Lower leg skin (tissue), 4 donors: ENCODE measurements at regions not wholly inside any gene's neighbourhood (a gene's known extent, or its start where the extent isn't known, plus 50 kb on each side); places are given as distances from the start of the nearest gene placed in this dataset.
"Not testable (repeated sequence)": the region's sequence is repeated elsewhere in the genome, so short reads cannot be mapped to it uniquely, and the experiment has no call there.

Source experiments
- DNase-seq, 2 donors: peaks; one replicate each; pipeline ENCODE4 v3.0.0-alpha.2; 2019; ENCODE audit warnings: low spot score in 2 of 2
- H3K4me3 ChIP-seq: fragments of 200-600 bp; sonication (generic); 2 replicates; pipeline ENCODE4 v1.5.1; 2017; ENCODE audit warnings: mild to moderate bottlenecking, low read depth; ENCODE audit not compliant: poor library complexity, severe bottlenecking
- POLR2A ChIP-seq, 2 donors: fragments of 450-650 bp; IDR thresholded peaks; one replicate each; pipeline ENCODE4 v1.6.1; 2016 to 2017; ENCODE audit warnings: antibody characterized with exemption in 2 of 2, mild to moderate bottlenecking in 1 of 2, moderate library complexity in 1 of 2
- WGBS, 2 donors: methylation state at CpG; one replicate each; pipeline ENCODE4 v1.1.5; 2018; 5-methylcytosine and 5-hydroxymethylcytosine counted together
- intact Hi-C: fragments of 100-400 bp; cut with DNase I; formaldehyde crosslinking; loops from one replicate; pipeline ENCODE4 v1.15.0; 2023; ENCODE audit warnings: low total_unique reads
- TF ChIP-seq, protein P1 (sequence below), 3 donors: fragments of 450-650 bp; IDR thresholded peaks; one replicate each; pipeline ENCODE4 v1.5.1; 2016; ENCODE audit warnings: antibody characterized with exemption in 3 of 3, mild to moderate bottlenecking in 3 of 3, moderate library complexity in 2 of 3

DNA sequence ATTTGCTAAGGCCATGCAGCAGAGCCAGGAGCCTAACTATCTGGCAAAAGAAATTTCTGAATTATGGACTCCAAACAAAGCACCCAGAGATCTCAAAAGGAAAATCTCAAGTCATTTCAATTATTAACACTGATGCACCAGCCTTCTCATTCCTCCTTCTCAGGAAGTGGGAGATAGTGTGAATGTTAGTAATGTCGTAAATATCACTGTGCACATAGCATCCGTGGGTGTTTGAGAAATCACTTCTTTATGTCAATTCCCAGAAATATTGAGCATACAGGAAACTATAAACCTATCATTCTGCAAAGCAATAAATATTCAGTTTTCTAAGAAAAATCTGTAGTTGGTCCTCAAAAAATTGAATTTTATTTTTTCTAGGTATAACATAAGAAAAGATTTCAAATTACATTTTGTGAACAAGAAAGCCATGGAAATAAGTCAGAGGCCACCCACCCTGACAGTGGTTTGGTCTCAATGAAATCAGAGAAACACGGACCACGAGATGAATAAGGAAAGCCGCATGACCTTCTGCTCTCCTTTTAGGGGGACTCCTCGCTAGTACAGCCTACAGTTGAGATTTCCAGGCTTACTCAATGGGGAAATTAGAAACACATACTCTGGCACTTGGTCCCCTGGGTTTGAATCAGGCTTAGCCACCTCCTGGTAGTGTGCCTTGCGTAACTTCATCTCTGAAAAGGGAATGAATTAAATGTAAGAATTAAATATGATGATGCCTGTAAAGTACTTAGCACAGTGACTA lies 120.6 kb downstream of the DIRAS2 start:
- 72 to 77% methylated on average over 7 of the region's 7 CpGs for WGBS, 2 donors
- no peak for TF ChIP-seq POLR2A (IDR thresholded peaks at IDR 0.05)
- TF ChIP-seq, protein P1, sequence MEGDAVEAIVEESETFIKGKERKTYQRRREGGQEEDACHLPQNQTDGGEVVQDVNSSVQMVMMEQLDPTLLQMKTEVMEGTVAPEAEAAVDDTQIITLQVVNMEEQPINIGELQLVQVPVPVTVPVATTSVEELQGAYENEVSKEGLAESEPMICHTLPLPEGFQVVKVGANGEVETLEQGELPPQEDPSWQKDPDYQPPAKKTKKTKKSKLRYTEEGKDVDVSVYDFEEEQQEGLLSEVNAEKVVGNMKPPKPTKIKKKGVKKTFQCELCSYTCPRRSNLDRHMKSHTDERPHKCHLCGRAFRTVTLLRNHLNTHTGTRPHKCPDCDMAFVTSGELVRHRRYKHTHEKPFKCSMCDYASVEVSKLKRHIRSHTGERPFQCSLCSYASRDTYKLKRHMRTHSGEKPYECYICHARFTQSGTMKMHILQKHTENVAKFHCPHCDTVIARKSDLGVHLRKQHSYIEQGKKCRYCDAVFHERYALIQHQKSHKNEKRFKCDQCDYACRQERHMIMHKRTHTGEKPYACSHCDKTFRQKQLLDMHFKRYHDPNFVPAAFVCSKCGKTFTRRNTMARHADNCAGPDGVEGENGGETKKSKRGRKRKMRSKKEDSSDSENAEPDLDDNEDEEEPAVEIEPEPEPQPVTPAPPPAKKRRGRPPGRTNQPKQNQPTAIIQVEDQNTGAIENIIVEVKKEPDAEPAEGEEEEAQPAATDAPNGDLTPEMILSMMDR (IDR thresholded peaks at IDR 0.05): no peak
- DNase-seq: no peak
- intact Hi-C loops: no loop called here
- no peak overlapping the region for H3K4me3 ChIP-seq

DNA sequence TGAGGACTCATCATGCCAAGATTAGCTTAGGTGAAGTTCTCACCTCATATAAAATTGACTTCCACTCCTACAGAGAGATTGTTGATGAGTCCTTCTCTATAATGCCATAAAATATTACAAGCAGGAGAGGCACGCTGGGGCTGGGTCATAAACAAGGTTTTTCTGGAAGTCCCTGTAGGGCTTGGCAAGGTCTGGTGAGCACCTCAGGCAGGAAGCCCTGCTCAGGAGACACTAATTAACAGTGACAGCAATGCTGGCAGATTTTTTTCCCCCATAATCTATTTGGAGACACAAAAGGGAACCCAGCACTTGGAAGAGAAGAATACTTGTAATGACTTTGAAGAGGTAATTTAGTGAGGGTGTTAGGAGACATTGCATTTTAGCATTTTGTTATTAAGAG lies 118.7 kb downstream of the DIRAS2 start:
- H3K4me3 ChIP-seq: no peak overlapping the region
- 5 to 13% methylated on average over 1 of the region's 1 CpG for WGBS, 2 donors
- intact Hi-C loops: no loop called here
- DNase-seq: no peak
- TF ChIP-seq, protein P1 (IDR thresholded peaks at IDR 0.05): no peak
- TF ChIP-seq POLR2A (IDR thresholded peaks at IDR 0.05): no peak

DNA sequence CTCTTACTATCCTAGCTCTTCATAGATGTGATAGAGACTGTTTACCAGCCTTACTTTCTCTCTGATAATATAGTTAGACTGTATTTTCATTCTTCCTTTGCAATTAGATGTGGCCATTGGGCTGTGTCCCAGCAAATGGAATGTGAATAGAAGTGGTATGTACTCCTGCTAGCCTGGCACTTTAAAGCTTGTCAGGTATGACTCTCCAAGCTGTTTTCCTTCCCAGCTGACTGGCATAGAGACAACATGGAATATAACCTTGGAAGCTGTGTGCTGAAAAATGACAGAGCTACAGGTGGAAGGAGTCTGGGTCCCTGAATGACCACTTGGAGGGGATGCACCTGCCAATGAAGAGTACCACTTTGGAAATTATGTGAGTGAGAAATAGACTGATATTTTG lies 116.2 kb downstream of the DIRAS2 start:
- DNase-seq: no peak
- intact Hi-C loops: no loop called here
- no peak for TF ChIP-seq POLR2A (IDR thresholded peaks at IDR 0.05)
- TF ChIP-seq, protein P1 (IDR thresholded peaks at IDR 0.05): no peak
- H3K4me3 ChIP-seq: no peak overlapping the region

DNA sequence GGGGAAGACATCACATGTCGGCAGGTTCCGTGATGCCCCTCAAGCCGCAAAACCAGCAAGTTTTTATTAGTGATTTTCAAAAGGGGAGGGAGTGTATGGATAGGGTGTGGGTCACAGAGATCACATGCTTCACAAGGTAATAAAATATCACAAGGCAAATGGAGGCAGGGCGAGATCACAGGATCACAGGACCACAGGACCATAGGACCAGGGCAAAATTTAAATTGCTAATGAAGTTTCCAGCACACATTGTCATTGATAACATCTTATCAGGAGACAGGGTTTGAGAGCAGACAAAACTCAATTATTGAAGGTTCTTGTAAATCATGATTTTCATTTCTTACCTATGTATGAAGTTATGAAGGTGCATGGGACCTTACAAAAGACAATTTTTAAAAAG lies 106.5 kb downstream of the DIRAS2 start:
- intact Hi-C loops, H3K4me3 ChIP-seq, DNase-seq: not testable (repeated sequence)
- WGBS, 2 donors: 66 to 70% methylated on average over 4 of the region's 4 CpGs

DNA sequence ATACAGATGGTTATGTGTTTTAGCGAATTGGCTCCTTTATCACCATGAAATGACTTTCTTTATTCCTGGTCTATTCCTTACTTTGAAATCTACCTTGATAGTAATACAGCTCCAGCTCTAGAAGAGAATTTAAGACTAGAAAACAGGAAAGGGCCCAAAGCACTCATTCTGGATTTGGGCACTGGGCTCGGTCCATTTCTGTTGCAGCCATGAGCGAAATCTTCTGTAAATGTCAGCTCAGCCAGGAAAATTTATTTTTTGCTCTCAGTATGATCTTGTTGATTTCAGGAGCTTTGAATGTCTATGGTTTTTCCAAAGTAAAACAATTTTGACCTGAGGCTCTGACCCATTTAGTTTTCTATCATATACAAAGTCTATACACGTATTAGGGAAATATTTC lies 104.1 kb downstream of the DIRAS2 start:
- intact Hi-C loops: no loop called here
- WGBS, 2 donors: 81 to 87% methylated on average over 4 of the region's 4 CpGs
- DNase-seq: no peak
- TF ChIP-seq, protein P1 (IDR thresholded peaks at IDR 0.05): no peak
- no peak for TF ChIP-seq POLR2A (IDR thresholded peaks at IDR 0.05)
- no peak overlapping the region for H3K4me3 ChIP-seq

DNA sequence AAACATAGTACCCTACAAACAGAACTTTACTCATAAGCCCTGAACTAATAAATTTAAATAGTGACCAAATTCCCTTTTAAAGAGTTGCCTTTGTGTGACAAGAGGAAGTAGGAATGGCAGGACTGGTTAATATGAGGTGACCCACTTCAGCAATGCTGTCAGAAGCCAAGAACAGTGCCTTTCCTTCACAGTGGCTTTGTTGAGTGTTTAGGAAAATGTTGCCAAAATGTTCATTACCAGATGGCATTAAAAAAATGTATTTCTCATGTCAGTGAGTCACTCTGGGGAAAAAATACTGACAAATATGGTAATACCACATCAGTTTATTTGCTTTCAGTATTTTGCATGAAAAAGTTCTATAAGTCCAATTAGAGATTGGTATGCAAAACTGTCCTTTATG lies 103.3 kb downstream of the DIRAS2 start:
- intact Hi-C loops: no loop called here
- H3K4me3 ChIP-seq: no peak overlapping the region
- no peak for DNase-seq
- TF ChIP-seq POLR2A (IDR thresholded peaks at IDR 0.05): no peak
- TF ChIP-seq, protein P1 (IDR thresholded peaks at IDR 0.05): no peak
